Lower lobe of right lung (tissue), 2 donors: ENCODE measurements at regions not wholly inside any gene's neighbourhood (a gene's known extent, or its start where the extent isn't known, plus 50 kb on each side); places are given as distances from the start of the nearest gene placed in this dataset.

Experiments used
- ATAC-seq, 2 donors: fragments of 200-7000 bp; cut with Tn5 transposase; one replicate each; pipeline ENCODE4 v1.9.1; 2020 to 2022; ENCODE audit warnings: mild to moderate bottlenecking in 2 of 2, moderate library complexity in 2 of 2
- DNase-seq: peaks from one replicate; pipeline ENCODE4 v3.0.0-alpha.2; 2020
- H3K27ac ChIP-seq: fragments of 200-600 bp; one replicate; pipeline ENCODE4 v1.8.0; 2022
- H3K27me3 ChIP-seq: fragments of 200-600 bp; one replicate; pipeline ENCODE4 v1.8.0; 2022; ENCODE audit warnings: low read depth
- H3K36me3 ChIP-seq: fragments of 200-600 bp; one replicate; pipeline ENCODE4 v1.8.0; 2022; ENCODE audit warnings: mild to moderate bottlenecking
- H3K4me1 ChIP-seq: fragments of 200-600 bp; one replicate; pipeline ENCODE4 v1.8.0; 2022
- H3K4me3 ChIP-seq: fragments of 200-600 bp; one replicate; pipeline ENCODE4 v1.8.0; 2022; ENCODE audit warnings: mild to moderate bottlenecking
- H3K9me3 ChIP-seq: fragments of 200-600 bp; one replicate; pipeline ENCODE4 v1.8.0; 2022
- CTCF ChIP-seq: fragments of 200-600 bp; IDR thresholded peaks from one replicate; pipeline ENCODE4 v1.8.0; 2022; ENCODE audit warnings: antibody characterized with exemption, mild to moderate bottlenecking
- intact Hi-C: fragments of 100-400 bp; cut with DNase I; formaldehyde crosslinking; loops from one replicate; pipeline ENCODE4 v1.11.0; 2022
- donor health status: DM: no; HTN: yes; CAD: no; lungs with severe emphysema.

DNA sequence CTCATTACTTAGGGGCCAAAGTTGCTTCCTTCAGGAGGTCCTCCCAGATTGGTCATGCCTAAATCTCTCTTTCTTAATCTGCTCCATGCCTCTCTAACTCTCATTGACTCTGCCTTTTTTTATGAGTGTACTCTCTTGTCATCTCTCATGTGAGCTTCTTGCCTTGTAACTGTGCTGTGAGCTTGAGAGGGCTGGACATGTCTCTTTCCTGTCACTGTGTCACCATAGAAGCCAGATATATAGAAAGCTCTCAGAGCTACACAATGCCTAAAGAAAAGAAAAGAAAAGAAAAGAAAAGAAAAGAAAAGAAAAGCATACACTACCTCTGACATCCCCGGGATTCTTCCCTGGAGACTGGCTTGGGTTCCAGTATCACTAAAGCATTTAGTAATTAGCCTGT is 161.5 kb upstream of the SKOR2 start:
- no peak for TF ChIP-seq CTCF
- no peaks in the 10 kb centered on the region for H3K9me3 ChIP-seq
- no peak overlapping the region for H3K27ac ChIP-seq
- H3K36me3 ChIP-seq = no peaks in the 10 kb centered on the region
- no peak overlapping the region for H3K4me3 ChIP-seq
- H3K27me3 ChIP-seq = peaks cover 8% of the 10 kb centered on the region
- H3K4me1 ChIP-seq = no peaks in the 10 kb centered on the region
- intact Hi-C loops = no loop called here
- DNase-seq = no peak
- no peak for ATAC-seq

DNA sequence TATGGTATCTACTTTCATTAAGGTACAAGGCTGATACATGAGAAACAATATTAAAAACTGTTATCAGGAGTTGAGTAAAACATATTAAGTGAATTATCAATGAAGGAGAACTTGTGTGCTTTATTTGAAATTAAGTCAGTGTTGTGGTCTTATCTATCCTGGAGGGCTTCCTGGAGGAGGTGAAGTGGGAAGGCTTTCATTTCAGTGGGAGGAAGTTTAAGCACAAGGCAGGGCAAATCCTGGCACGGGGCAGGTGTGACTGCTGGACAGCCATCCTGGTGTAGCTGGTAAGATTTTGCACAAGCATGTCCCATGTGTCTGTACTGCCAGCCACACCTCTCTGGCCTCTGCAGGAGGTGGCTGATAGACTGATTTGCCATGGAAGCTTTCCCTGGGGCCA is 159.7 kb upstream of the SKOR2 start:
- no peak for TF ChIP-seq CTCF
- H3K27ac ChIP-seq = no peak overlapping the region
- H3K27me3 ChIP-seq = no peaks in the 10 kb centered on the region
- intact Hi-C loops = no loop called here
- no peaks in the 10 kb centered on the region for H3K9me3 ChIP-seq
- no peaks in the 10 kb centered on the region for H3K4me1 ChIP-seq
- no peak overlapping the region for H3K4me3 ChIP-seq
- H3K36me3 ChIP-seq = no peaks in the 10 kb centered on the region
- ATAC-seq (no peak), DNase-seq (no peak)

- H3K9me3 ChIP-seq = no peaks in the 10 kb centered on the region
- H3K27ac ChIP-seq = no peak overlapping the region
- no peaks in the 10 kb centered on the region for H3K4me1 ChIP-seq
- no peak for ATAC-seq
- DNase-seq = no peak
- no peak overlapping the region for H3K4me3 ChIP-seq
- no peak for TF ChIP-seq CTCF
- no peaks in the 10 kb centered on the region for H3K27me3 ChIP-seq
- intact Hi-C loops = no loop called here
- H3K36me3 ChIP-seq = no peaks in the 10 kb centered on the region
Measured at GRCh38 chr18:47410139-47410538, 158.7 kb upstream of the SKOR2 start.

- no peak for TF ChIP-seq CTCF
- H3K36me3 ChIP-seq = no peaks in the 10 kb centered on the region
- intact Hi-C loops = no loop called here
- ATAC-seq = no peak
- no peaks in the 10 kb centered on the region for H3K27me3 ChIP-seq
- H3K4me3 ChIP-seq = no peak overlapping the region
- H3K27ac ChIP-seq = no peak overlapping the region
- DNase-seq = no peak
- H3K9me3 ChIP-seq = no peaks in the 10 kb centered on the region
- no peaks in the 10 kb centered on the region for H3K4me1 ChIP-seq
Measured at GRCh38 chr18:47409519-47409918, 158.1 kb upstream of the SKOR2 start.

- DNase-seq (no peak), ATAC-seq (no peak)
- H3K27me3 ChIP-seq = no peaks in the 10 kb centered on the region
- no peak overlapping the region for H3K27ac ChIP-seq
- no peaks in the 10 kb centered on the region for H3K4me1 ChIP-seq
- no peaks in the 10 kb centered on the region for H3K9me3 ChIP-seq
- intact Hi-C loops = no loop called here
- H3K4me3 ChIP-seq = no peak overlapping the region
- no peak for TF ChIP-seq CTCF
- no peaks in the 10 kb centered on the region for H3K36me3 ChIP-seq
Measured at GRCh38 chr18:47407736-47408135, 156.3 kb upstream of the SKOR2 start.

DNA sequence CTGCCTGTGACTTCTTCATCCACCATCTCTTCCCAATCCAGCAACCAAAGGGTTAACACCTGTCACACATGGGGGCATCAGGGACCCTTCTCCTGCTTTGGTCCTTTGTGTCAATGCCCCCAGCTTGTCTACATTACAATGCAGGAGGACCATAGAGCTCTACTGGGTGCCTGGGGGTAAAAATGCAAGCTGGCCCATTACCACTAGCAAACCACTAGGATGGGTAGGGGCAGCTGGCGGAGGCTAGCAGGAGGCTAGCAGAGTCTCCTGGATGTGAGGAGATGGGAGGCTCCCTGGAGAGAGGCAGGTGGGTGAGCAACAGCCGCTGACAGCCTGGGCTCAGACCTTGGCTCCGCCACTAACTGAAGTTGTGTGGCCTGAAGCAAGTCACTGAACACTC is 153.4 kb upstream of the SKOR2 start:
- ATAC-seq = no peak
- intact Hi-C loops = no loop called here
- TF ChIP-seq CTCF = no peak

More for the DNA sequence above, 153.4 kb upstream of the SKOR2 start:
- no peaks in the 10 kb centered on the region for H3K9me3 ChIP-seq
- H3K4me1 ChIP-seq = no peaks in the 10 kb centered on the region
- H3K36me3 ChIP-seq = no peaks in the 10 kb centered on the region
- no peak overlapping the region for H3K4me3 ChIP-seq
- no peak overlapping the region for H3K27ac ChIP-seq
- no peak for DNase-seq
- H3K27me3 ChIP-seq = no peaks in the 10 kb centered on the region
